HG03439 (cell line): ENCODE measurements at regions not wholly inside any gene's neighbourhood (a gene's known extent, or its start where the extent isn't known, plus 50 kb on each side); places are given as distances from the start of the nearest gene placed in this dataset.

Experiments
- ATAC-seq: cut with Tn5 transposase; IDR thresholded peaks from one replicate; pipeline ENCODE4 v1.9.1; 2021; ENCODE audit warnings: mild to moderate bottlenecking, moderate library complexity; ENCODE audit not compliant: unreplicated experiment

- no peak for ATAC-seq
Observed at GRCh38 chr3:66740260-66740659, 239.4 kb upstream of the LRIG1 start.

- ATAC-seq, result no peak
Observed at GRCh38 chr3:66744521-66744920, 243.7 kb upstream of the LRIG1 start.

GRCh38 chr3:66744986-66745385 is 244.2 kb upstream of the LRIG1 start:
- no peak for ATAC-seq

- ATAC-seq, result no peak
Observed at GRCh38 chr3:66747261-66747660, 246.4 kb upstream of the LRIG1 start.

- no peak for ATAC-seq
Observed at GRCh38 chr3:66747696-66748095, 246.9 kb upstream of the LRIG1 start.

- no peak for ATAC-seq
Observed at GRCh38 chr3:66748175-66748876, 247.5 kb upstream of the LRIG1 start.

- ATAC-seq, result no peak
Observed at GRCh38 chr3:66751842-66752241, 246.3 kb upstream of the KBTBD8 start.

- ATAC-seq, result no peak
Observed at GRCh38 chr3:66753670-66754069, 244.4 kb upstream of the KBTBD8 start.

- ATAC-seq, result no peak
Observed at GRCh38 chr3:66754613-66755012, 243.5 kb upstream of the KBTBD8 start.

- ATAC-seq, result no peak
Observed at GRCh38 chr3:66755924-66756323, 242.2 kb upstream of the KBTBD8 start.

GRCh38 chr3:66756468-66757036 is 241.6 kb upstream of the KBTBD8 start:
- ATAC-seq, result no peak

GRCh38 chr3:66761093-66761780 is 236.9 kb upstream of the KBTBD8 start:
- ATAC-seq, result no peak

GRCh38 chr3:66762916-66763693 is 235.0 kb upstream of the KBTBD8 start:
- ATAC-seq, result no peak

- no peak for ATAC-seq
Observed at GRCh38 chr3:66778107-66778506, 220.0 kb upstream of the KBTBD8 start.

- no peak for ATAC-seq
Observed at GRCh38 chr3:66778777-66779176, 219.3 kb upstream of the KBTBD8 start.

- ATAC-seq, result no peak
Observed at GRCh38 chr3:66785191-66785909, 212.8 kb upstream of the KBTBD8 start.

- ATAC-seq, result no peak
Observed at GRCh38 chr3:66789580-66790237, 208.4 kb upstream of the KBTBD8 start.

- no peak for ATAC-seq
Observed at GRCh38 chr3:66792086-66792485, 206.0 kb upstream of the KBTBD8 start.

GRCh38 chr3:66795365-66795764 is 202.7 kb upstream of the KBTBD8 start:
- ATAC-seq, result no peak

- no peak for ATAC-seq
Observed at GRCh38 chr3:66796343-66796742, 201.8 kb upstream of the KBTBD8 start.
